ENCODE measurements at regions not wholly inside any gene's neighbourhood (a gene's known extent, or its start where the extent isn't known, plus 50 kb on each side); places are given as distances from the start of the nearest gene placed in this dataset.

GRCh38 chr5:145598983-145599382, 236.2 kb downstream of the PRELID2 start:
- Histone ChIP-seq H4K12ac (ENCODE audit: low read depth, low read length) (no peak overlapping the region), H3K27ac (ENCODE audit: low read depth, low read length) (no peak overlapping the region), H4K8ac (ENCODE audit: low read depth, low read length) (no peak overlapping the region), H3K79me2 (ENCODE audit: control insufficient read depth, insufficient read depth, low read length, poor library complexity) (no peaks in the 10 kb centered on the region), H3K36me3 (ENCODE audit: control insufficient read depth in 1 of 2, insufficient read depth in 2 of 2, low read length in 2 of 2) (no peaks in the 10 kb centered on the region), H3K9ac (ENCODE audit: low read length) (no peak overlapping the region), H2AFZ (ENCODE audit: insufficient read depth, low read length, poor library complexity) (no peak overlapping the region), H3K4ac (ENCODE audit: low read depth, low read length) (no peak overlapping the region), H3K4me3 (ENCODE audit: low read depth, low read length) (no peak overlapping the region), H4K91ac (ENCODE audit: low read depth, low read length) (no peak overlapping the region), H3K4me2 (ENCODE audit: low read length) (no peak overlapping the region), H2BK5ac (ENCODE audit: low read depth, low read length, poor library complexity) (no peak overlapping the region), H3K18ac (ENCODE audit: low read length) (no peak overlapping the region), H3K9me3 (ENCODE audit: insufficient read depth, low read depth, low read length) (no peaks in the 10 kb centered on the region), H2BK12ac (ENCODE audit: low read length) (no peak overlapping the region), H3K14ac (ENCODE audit: low read length) (no peak overlapping the region), H2AK5ac (ENCODE audit: low read length) (no peak overlapping the region), H3K4me1 (ENCODE audit: control insufficient read depth in 1 of 2, insufficient read depth in 2 of 2, low read length in 2 of 2) (no peaks in the 10 kb centered on the region), H2BK120ac (ENCODE audit: insufficient read depth, low read length, poor library complexity) (no peak overlapping the region), H3K23ac (ENCODE audit: low read length) (no peak overlapping the region), H3K79me1 (ENCODE audit: low read length) (no peaks in the 10 kb centered on the region), H3K27me3 (ENCODE audit: insufficient read depth, low read length) (no peaks in the 10 kb centered on the region)
- no CpG with 5 or more reads among the region's 2 CpGs for WGBS (ENCODE audit: extremely low coverage, insufficient coverage, insufficient read length)
- DNase-seq, result no peak

- no peak overlapping the region for H2BK12ac ChIP-seq (ENCODE audit: low read length)
- no peak overlapping the region for H3K27ac ChIP-seq (ENCODE audit: low read depth, low read length)
- H3K4me1 ChIP-seq (ENCODE audit: control insufficient read depth in 1 of 2, insufficient read depth in 2 of 2, low read length in 2 of 2), result no peaks in the 10 kb centered on the region
- H3K18ac ChIP-seq (ENCODE audit: low read length), result no peak overlapping the region
- no peak overlapping the region for H3K23ac ChIP-seq (ENCODE audit: low read length)
- H3K79me2 ChIP-seq (ENCODE audit: control insufficient read depth, insufficient read depth, low read length, poor library complexity), result no peaks in the 10 kb centered on the region
- H4K8ac ChIP-seq (ENCODE audit: low read depth, low read length), result no peak overlapping the region
- no peaks in the 10 kb centered on the region for H3K36me3 ChIP-seq (ENCODE audit: control insufficient read depth in 1 of 2, insufficient read depth in 2 of 2, low read length in 2 of 2)
- no peak overlapping the region for H2AFZ ChIP-seq (ENCODE audit: insufficient read depth, low read length, poor library complexity)
- no peak overlapping the region for H2AK5ac ChIP-seq (ENCODE audit: low read length)
- H3K27me3 ChIP-seq (ENCODE audit: insufficient read depth, low read length), result no peaks in the 10 kb centered on the region
- no peak overlapping the region for H3K14ac ChIP-seq (ENCODE audit: low read length)
- H3K9me3 ChIP-seq (ENCODE audit: insufficient read depth, low read depth, low read length), result no peaks in the 10 kb centered on the region
- no peak overlapping the region for H3K9ac ChIP-seq (ENCODE audit: low read length)
- no peak overlapping the region for H3K4me3 ChIP-seq (ENCODE audit: low read depth, low read length)
- H2BK120ac ChIP-seq (ENCODE audit: insufficient read depth, low read length, poor library complexity), result no peak overlapping the region
- no peak overlapping the region for H3K4ac ChIP-seq (ENCODE audit: low read depth, low read length)
- no peak overlapping the region for H4K12ac ChIP-seq (ENCODE audit: low read depth, low read length)
- no peak for DNase-seq
- no peak overlapping the region for H4K91ac ChIP-seq (ENCODE audit: low read depth, low read length)
- H2BK5ac ChIP-seq (ENCODE audit: low read depth, low read length, poor library complexity), result no peak overlapping the region
- no CpG with 5 or more reads among the region's 5 CpGs for WGBS (ENCODE audit: extremely low coverage, insufficient coverage, insufficient read length)
- H3K79me1 ChIP-seq (ENCODE audit: low read length), result no peaks in the 10 kb centered on the region
- no peak overlapping the region for H3K4me2 ChIP-seq (ENCODE audit: low read length)
Measured at GRCh38 chr5:145598184-145598583, 237.0 kb downstream of the PRELID2 start.

GRCh38 chr5:145591578-145591977, 243.6 kb downstream of the PRELID2 start:
- no peaks in the 10 kb centered on the region for H3K79me2 ChIP-seq (ENCODE audit: control insufficient read depth, insufficient read depth, low read length, poor library complexity)
- no peak overlapping the region for H3K18ac ChIP-seq (ENCODE audit: low read length)
- no peak overlapping the region for H2AFZ ChIP-seq (ENCODE audit: insufficient read depth, low read length, poor library complexity)
- H4K12ac ChIP-seq (ENCODE audit: low read depth, low read length), result no peak overlapping the region
- H3K4ac ChIP-seq (ENCODE audit: low read depth, low read length), result no peak overlapping the region
- H2BK120ac ChIP-seq (ENCODE audit: insufficient read depth, low read length, poor library complexity), result no peak overlapping the region
- WGBS (ENCODE audit: extremely low coverage, insufficient coverage, insufficient read length), result no CpG with 5 or more reads among the region's 1 CpG
- DNase-seq, result no peak
- no peak overlapping the region for H3K4me3 ChIP-seq (ENCODE audit: low read depth, low read length)
- no peaks in the 10 kb centered on the region for H3K36me3 ChIP-seq (ENCODE audit: control insufficient read depth in 1 of 2, insufficient read depth in 2 of 2, low read length in 2 of 2)
- no peak overlapping the region for H2BK5ac ChIP-seq (ENCODE audit: low read depth, low read length, poor library complexity)
- no peak overlapping the region for H2AK5ac ChIP-seq (ENCODE audit: low read length)
- no peak overlapping the region for H3K4me2 ChIP-seq (ENCODE audit: low read length)
- no peak overlapping the region for H4K91ac ChIP-seq (ENCODE audit: low read depth, low read length)
- no peaks in the 10 kb centered on the region for H3K4me1 ChIP-seq (ENCODE audit: control insufficient read depth in 1 of 2, insufficient read depth in 2 of 2, low read length in 2 of 2)
- H3K23ac ChIP-seq (ENCODE audit: low read length), result no peak overlapping the region
- no peaks in the 10 kb centered on the region for H3K79me1 ChIP-seq (ENCODE audit: low read length)
- no peak overlapping the region for H2BK12ac ChIP-seq (ENCODE audit: low read length)
- H3K14ac ChIP-seq (ENCODE audit: low read length), result no peak overlapping the region
- H3K27me3 ChIP-seq (ENCODE audit: insufficient read depth, low read length), result no peaks in the 10 kb centered on the region
- H3K9ac ChIP-seq (ENCODE audit: low read length), result no peak overlapping the region
- H4K8ac ChIP-seq (ENCODE audit: low read depth, low read length), result no peak overlapping the region
- no peak overlapping the region for H3K27ac ChIP-seq (ENCODE audit: low read depth, low read length)
- no peaks in the 10 kb centered on the region for H3K9me3 ChIP-seq (ENCODE audit: insufficient read depth, low read depth, low read length)

- Histone ChIP-seq H2BK120ac (ENCODE audit: insufficient read depth, low read length, poor library complexity) (no peak overlapping the region), H4K12ac (ENCODE audit: low read depth, low read length) (no peak overlapping the region), H3K36me3 (ENCODE audit: control insufficient read depth in 1 of 2, insufficient read depth in 2 of 2, low read length in 2 of 2) (no peaks in the 10 kb centered on the region), H3K27ac (ENCODE audit: low read depth, low read length) (no peak overlapping the region), H3K4me3 (ENCODE audit: low read depth, low read length) (no peak overlapping the region), H3K79me1 (ENCODE audit: low read length) (no peaks in the 10 kb centered on the region), H3K9me3 (ENCODE audit: insufficient read depth, low read depth, low read length) (no peaks in the 10 kb centered on the region), H4K91ac (ENCODE audit: low read depth, low read length) (no peak overlapping the region), H3K4ac (ENCODE audit: low read depth, low read length) (no peak overlapping the region), H2AK5ac (ENCODE audit: low read length) (no peak overlapping the region), H3K23ac (ENCODE audit: low read length) (no peak overlapping the region), H3K79me2 (ENCODE audit: control insufficient read depth, insufficient read depth, low read length, poor library complexity) (no peaks in the 10 kb centered on the region), H4K8ac (ENCODE audit: low read depth, low read length) (no peak overlapping the region), H2BK5ac (ENCODE audit: low read depth, low read length, poor library complexity) (no peak overlapping the region), H3K4me1 (ENCODE audit: control insufficient read depth in 1 of 2, insufficient read depth in 2 of 2, low read length in 2 of 2) (no peaks in the 10 kb centered on the region), H3K4me2 (ENCODE audit: low read length) (no peak overlapping the region), H3K27me3 (ENCODE audit: insufficient read depth, low read length) (no peaks in the 10 kb centered on the region), H2AFZ (ENCODE audit: insufficient read depth, low read length, poor library complexity) (no peak overlapping the region), H3K18ac (ENCODE audit: low read length) (no peak overlapping the region), H2BK12ac (ENCODE audit: low read length) (no peak overlapping the region), H3K14ac (ENCODE audit: low read length) (no peak overlapping the region), H3K9ac (ENCODE audit: low read length) (no peak overlapping the region)
- WGBS (ENCODE audit: extremely low coverage, insufficient coverage, insufficient read length), result no CpG with 5 or more reads among the region's 2 CpGs
- no peak for DNase-seq
Measured at GRCh38 chr5:145589063-145589462, 246.1 kb downstream of the PRELID2 start.

All from trophoblast cell (in vitro differentiated cells and primary cell).